Right atrium auricular region (tissue), 2 donors: ENCODE measurements at regions not wholly inside any gene's neighbourhood (a gene's known extent, or its start where the extent isn't known, plus 50 kb on each side); places are given as distances from the start of the nearest gene placed in this dataset.

Source experiments
- DNase-seq: peaks from one replicate; pipeline ENCODE4 v3.0.0-alpha.2; 2019; ENCODE audit warnings: low spot score
- H3K27ac ChIP-seq, 2 donors: fragments of 200-600 bp; sonication (generic); 1 replicate in 1 of 2; 2 replicates in 1 of 2; pipeline ENCODE4 v1.5.1; 2016 to 2019
- H3K27me3 ChIP-seq, 2 donors: fragments of 200-600 bp; sonication (generic); one replicate each; pipeline versions ENCODE4 v1.5.1 to v1.6.0; 2017 to 2019
- H3K36me3 ChIP-seq: fragments of 200-600 bp; sonication (generic); one replicate; pipeline ENCODE4 v1.5.1; 2016
- H3K4me1 ChIP-seq, 2 donors: fragments of 200-600 bp; sonication (generic); one replicate each; pipeline versions ENCODE4 v1.5.1 to v1.6.0; 2017 to 2019
- H3K4me3 ChIP-seq, 2 donors: fragments of 200-600 bp; sonication (generic); 1 replicate in 1 of 2; 2 replicates in 1 of 2; pipeline ENCODE4 v1.5.1; 2017 to 2019; ENCODE audit warnings: mild to moderate bottlenecking in 1 of 2, moderate library complexity in 1 of 2
- H3K9me3 ChIP-seq, 2 donors: fragments of 200-600 bp; sonication (generic); one replicate each; pipeline ENCODE4 v1.5.1; 2019
- CTCF ChIP-seq, 2 donors: fragments of 200-600 bp; sonication (generic); IDR thresholded peaks; one replicate each; pipeline ENCODE4 v1.5.1; 2019; ENCODE audit warnings: antibody characterized with exemption in 2 of 2

- Histone ChIP-seq H3K4me3 (no peak overlapping the region), H3K9me3 (no peaks in the 10 kb centered on the region), H3K36me3 (no peaks in the 10 kb centered on the region), H3K27me3 (no peaks in the 10 kb centered on the region), H3K4me1 (no peaks in the 10 kb centered on the region), H3K27ac (no peak overlapping the region)
- no peak for DNase-seq
- no peak for TF ChIP-seq CTCF (IDR thresholded peaks at IDR 0.05)
Observed at GRCh38 chr3:6542795-6543194, 318.1 kb upstream of the GRM7 start.

DNA sequence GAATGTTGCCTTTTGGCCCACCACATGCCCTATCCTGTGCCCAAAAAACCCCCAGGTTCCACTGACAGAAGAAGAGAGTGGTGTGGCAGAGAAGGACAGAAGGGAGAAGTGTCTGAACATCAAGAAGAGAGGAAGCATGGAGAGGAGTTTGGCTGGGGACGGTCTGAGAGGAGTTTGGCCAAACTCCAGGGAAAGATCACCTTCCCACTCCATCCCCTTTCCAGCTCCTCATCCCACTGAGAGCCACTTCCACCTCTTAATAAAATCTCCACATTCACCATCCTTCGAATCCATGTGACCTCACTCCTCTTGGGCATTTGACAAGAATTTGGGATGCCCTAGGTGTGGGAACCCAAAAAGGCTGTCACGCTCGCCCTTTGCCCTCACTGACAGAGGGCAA, 311.6 kb upstream of the GRM7 start:
- H3K27ac ChIP-seq: no peak overlapping the region
- TF ChIP-seq CTCF (IDR thresholded peaks at IDR 0.05): no peak
- no peaks in the 10 kb centered on the region for H3K36me3 ChIP-seq
- H3K9me3 ChIP-seq: peaks cover 0 to 19% of the 10 kb centered on the region in 2 donors
- DNase-seq: no peak
- no peak overlapping the region for H3K4me3 ChIP-seq
- no peaks in the 10 kb centered on the region for H3K27me3 ChIP-seq
- H3K4me1 ChIP-seq: no peaks in the 10 kb centered on the region

DNA sequence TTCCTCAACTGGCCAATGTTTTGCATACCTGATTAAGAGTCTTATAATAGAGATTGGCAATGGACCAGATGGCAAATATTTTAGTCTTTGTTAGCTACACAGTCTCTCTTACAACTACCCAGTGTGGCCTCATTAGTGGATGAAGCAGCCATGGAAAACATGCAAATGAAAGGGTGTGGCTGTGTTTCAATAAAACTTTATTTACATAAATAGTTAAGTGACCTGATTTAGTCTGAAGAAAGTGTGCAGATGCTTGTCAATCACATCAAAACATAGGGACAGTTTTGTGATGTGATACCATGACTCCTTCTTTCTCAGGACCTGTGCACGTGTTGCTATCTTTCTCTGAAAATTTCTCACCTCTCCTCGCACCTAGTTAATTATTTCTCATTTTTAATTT, 309.8 kb upstream of the GRM7 start:
- no peaks in the 10 kb centered on the region for H3K4me1 ChIP-seq
- TF ChIP-seq CTCF (IDR thresholded peaks at IDR 0.05): no peak
- DNase-seq: no peak
- H3K27ac ChIP-seq: no peak overlapping the region
- H3K4me3 ChIP-seq: no peak overlapping the region
- no peaks in the 10 kb centered on the region for H3K36me3 ChIP-seq
- no peaks in the 10 kb centered on the region for H3K27me3 ChIP-seq
- peaks cover 0 to 19% of the 10 kb centered on the region in 2 donors for H3K9me3 ChIP-seq

- Histone ChIP-seq H3K27me3 (no peaks in the 10 kb centered on the region), H3K27ac (no peak overlapping the region), H3K4me1 (no peaks in the 10 kb centered on the region), H3K36me3 (no peaks in the 10 kb centered on the region), H3K4me3 (no peak overlapping the region), H3K9me3 (no peaks in the 10 kb centered on the region)
- no peak for TF ChIP-seq CTCF (IDR thresholded peaks at IDR 0.05)
- no peak for DNase-seq
Observed at GRCh38 chr3:6560259-6560658, 300.7 kb upstream of the GRM7 start.

DNA sequence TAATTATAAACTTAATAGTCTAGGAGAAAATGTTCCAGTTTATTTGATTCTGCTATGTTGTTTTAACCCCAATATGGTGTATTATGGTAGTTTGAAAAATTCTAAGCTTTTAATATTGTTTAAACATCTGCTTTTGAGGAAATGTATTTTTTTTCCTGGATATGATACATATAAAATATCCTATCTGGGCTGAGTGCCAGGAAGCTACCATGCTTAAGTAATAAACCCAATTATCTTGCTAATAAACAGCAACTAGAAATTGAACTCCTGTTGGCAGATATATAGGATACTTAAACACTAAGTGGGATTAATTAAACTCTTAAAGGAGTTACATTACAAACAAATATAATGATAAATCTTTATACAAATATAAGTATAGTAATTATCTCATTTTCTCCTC, 293.7 kb upstream of the GRM7 start:
- Histone ChIP-seq H3K9me3 (no peaks in the 10 kb centered on the region), H3K4me1 (no peaks in the 10 kb centered on the region), H3K4me3 (no peak overlapping the region), H3K36me3 (no peaks in the 10 kb centered on the region), H3K27ac (no peak overlapping the region), H3K27me3 (no peaks in the 10 kb centered on the region)
- no peak for DNase-seq
- no peak for TF ChIP-seq CTCF (IDR thresholded peaks at IDR 0.05)

DNA sequence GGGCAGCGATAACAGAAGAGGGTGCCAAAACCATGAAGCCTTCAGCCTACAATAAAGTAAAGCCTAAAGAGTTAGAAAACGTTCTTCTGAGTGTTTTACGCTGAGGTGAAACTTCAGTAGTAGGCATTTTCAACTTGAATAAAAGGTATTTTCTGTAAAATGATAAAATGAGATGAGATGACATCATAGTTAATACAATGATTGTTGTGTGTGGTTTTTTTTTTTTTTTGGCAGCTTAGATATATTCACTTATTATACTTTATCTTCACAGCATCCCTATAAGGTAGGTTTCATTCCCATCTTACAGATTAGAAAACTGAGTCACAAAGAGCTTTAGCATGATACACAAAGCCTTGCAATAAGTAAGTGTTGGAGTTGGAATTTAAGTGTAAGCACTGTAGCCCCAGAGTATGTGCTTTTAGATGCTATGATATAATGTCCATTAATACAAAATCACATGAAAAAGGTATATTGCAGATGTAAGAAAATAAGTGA, 291.9 kb upstream of the GRM7 start:
- DNase-seq: no peak
- no peaks in the 10 kb centered on the region for H3K36me3 ChIP-seq
- no peaks in the 10 kb centered on the region for H3K27me3 ChIP-seq
- H3K27ac ChIP-seq: no peak overlapping the region
- no peak overlapping the region for H3K4me3 ChIP-seq
- TF ChIP-seq CTCF (IDR thresholded peaks at IDR 0.05): no peak
- H3K9me3 ChIP-seq: no peaks in the 10 kb centered on the region
- no peaks in the 10 kb centered on the region for H3K4me1 ChIP-seq
